Neuronal stem cell (in vitro differentiated cells): ENCODE measurements at regions not wholly inside any gene's neighbourhood (a gene's known extent, or its start where the extent isn't known, plus 50 kb on each side); places are given as distances from the start of the nearest gene placed in this dataset.

Experiments used
- DNase-seq: peaks from one replicate; pipeline ENCODE4 v3.0.0-alpha.2; 2013; ENCODE audit warnings: low spot score
- H2AFZ ChIP-seq: one replicate; pipeline ENCODE4 v1.6.1; 2013; ENCODE audit warnings: mild to moderate bottlenecking, low read length, inconsistent platforms
- H2AK5ac ChIP-seq: 2 replicates; pipeline ENCODE4 v1.6.1; 2013; ENCODE audit warnings: low read depth, mild to moderate bottlenecking, inconsistent platforms, low read length, moderate library complexity, mixed read lengths
- H2BK120ac ChIP-seq: 2 replicates; pipeline ENCODE4 v1.6.1; 2013; ENCODE audit warnings: low read depth, mild to moderate bottlenecking, inconsistent platforms, low read length, moderate library complexity, mixed read lengths
- H2BK12ac ChIP-seq: one replicate; pipeline ENCODE4 v1.6.1; 2013; ENCODE audit warnings: low read length, inconsistent platforms
- H2BK15ac ChIP-seq: 2 replicates; pipeline ENCODE4 v1.6.1; 2013; ENCODE audit warnings: mild to moderate bottlenecking, low read length, inconsistent platforms, mixed read lengths
- H2BK5ac ChIP-seq: one replicate; pipeline ENCODE4 v1.6.1; 2013; ENCODE audit warnings: inconsistent platforms, mild to moderate bottlenecking, low read length, moderate library complexity
- H3K14ac ChIP-seq: one replicate; pipeline ENCODE4 v1.6.1; 2013; ENCODE audit warnings: low read length, inconsistent platforms
- H3K18ac ChIP-seq: 2 replicates; pipeline ENCODE4 v1.6.1; 2013; ENCODE audit warnings: low read length, inconsistent platforms
- H3K23ac ChIP-seq: 2 replicates; pipeline ENCODE4 v1.6.1; 2013; ENCODE audit warnings: low read depth, mild to moderate bottlenecking, mixed read lengths, low read length, inconsistent platforms; ENCODE audit not compliant: poor library complexity
- H3K27ac ChIP-seq: replicated peaks from 3 replicates; pipeline ENCODE4 v1.5.1; 2013; ENCODE audit warnings: low read length, inconsistent platforms
- H3K27me3 ChIP-seq, 3 experiments: 2 replicates each; pipeline ENCODE4 v1.6.1; 2013; ENCODE audit warnings: low read length in 3 of 3, mild to moderate bottlenecking in 2 of 3, inconsistent platforms in 1 of 3, low read depth in 1 of 3, mixed read lengths in 1 of 3, moderate library complexity in 1 of 3; ENCODE audit not compliant: control insufficient read depth in 3 of 3, insufficient read depth in 3 of 3
- H3K36me3 ChIP-seq, 2 donors: replicated peaks in 1 of 2; 2 replicates each; pipeline ENCODE4 v1.6.1; 2013; ENCODE audit warnings: low read length in 2 of 2; ENCODE audit not compliant: control insufficient read depth in 2 of 2, insufficient read depth in 2 of 2
- H3K4ac ChIP-seq: 2 replicates; pipeline ENCODE4 v1.6.1; 2013; ENCODE audit warnings: inconsistent platforms, mild to moderate bottlenecking, low read length, moderate library complexity
- H3K4me1 ChIP-seq, 2 donors: 1 replicate in 1 of 2; 2 replicates in 1 of 2; pipeline ENCODE4 v1.6.1; 2013; ENCODE audit warnings: low read length in 2 of 2, low read depth in 1 of 2; ENCODE audit not compliant: control insufficient read depth in 2 of 2, insufficient read depth in 1 of 2
- H3K4me2 ChIP-seq: one replicate; pipeline ENCODE4 v1.6.1; 2013; ENCODE audit warnings: mild to moderate bottlenecking, low read length, inconsistent platforms; ENCODE audit not compliant: insufficient read depth, poor library complexity, severe bottlenecking
- H3K4me3 ChIP-seq, 2 donors: 2 replicates each; pipeline ENCODE4 v1.5.1; 2013; ENCODE audit warnings: low read length in 2 of 2, mild to moderate bottlenecking in 2 of 2, inconsistent platforms in 1 of 2, moderate library complexity in 1 of 2
- H3K79me1 ChIP-seq: one replicate; pipeline ENCODE4 v1.6.1; 2013; ENCODE audit warnings: low read depth, mild to moderate bottlenecking, inconsistent platforms, low read length, moderate library complexity
- H3K9ac ChIP-seq: one replicate; pipeline ENCODE4 v1.6.1; 2013; ENCODE audit warnings: mild to moderate bottlenecking, low read depth, low read length, inconsistent platforms; ENCODE audit not compliant: poor library complexity
- H3K9me3 ChIP-seq, 2 donors: replicated peaks in 1 of 2; 2 replicates each; pipeline versions ENCODE3 to v1.6.1; 2013; ENCODE audit warnings: low read length in 2 of 2, mild to moderate bottlenecking in 2 of 2, inconsistent platforms in 1 of 2, low read depth in 1 of 2, mixed read lengths in 1 of 2, moderate library complexity in 1 of 2; ENCODE audit not compliant: control insufficient read depth in 2 of 2, insufficient read depth in 1 of 2
- H4K8ac ChIP-seq: one replicate; pipeline ENCODE4 v1.6.1; 2013; ENCODE audit warnings: low read depth, mild to moderate bottlenecking, inconsistent platforms, low read length, moderate library complexity
- H4K91ac ChIP-seq: one replicate; pipeline ENCODE4 v1.6.1; 2013; ENCODE audit warnings: low read length, low read depth, mild to moderate bottlenecking, inconsistent platforms; ENCODE audit not compliant: poor library complexity
- WGBS, 2 donors: extraction: QIAGEN DNeasy Blood & Tissue Kit; methylation state at CpG; one replicate each; pipeline ENCODE4 v1.1.7; 2013; ENCODE audit warnings: missing lambda C conversion rate in 2 of 2, mixed read lengths in 1 of 2; ENCODE audit not compliant: insufficient read length in 2 of 2, insufficient replicate concordance in 1 of 2; ENCODE audit errors: extremely low coverage in 2 of 2; 5-methylcytosine and 5-hydroxymethylcytosine counted together

- Histone ChIP-seq H2AFZ (no peak overlapping the region), H3K14ac (no peak overlapping the region), H4K8ac (no peak overlapping the region), H2BK12ac (no peak overlapping the region), H3K23ac (no peak overlapping the region), H2BK120ac (no peak overlapping the region), H4K91ac (no peak overlapping the region), H3K4ac (no peak overlapping the region), H3K18ac (no peak overlapping the region), H3K36me3 (no peaks in the 10 kb centered on the region), H2BK15ac (no peak overlapping the region), H3K4me2 (no peak overlapping the region), H3K79me1 (no peaks in the 10 kb centered on the region), H2BK5ac (no peak overlapping the region), H3K4me1 (no peaks in the 10 kb centered on the region), H3K27me3 (no peaks in the 10 kb centered on the region), H3K9ac (no peak overlapping the region), H2AK5ac (no peak overlapping the region), H3K27ac (no peak overlapping the region), H3K4me3 (no peak overlapping the region), H3K9me3 (no peaks in the 10 kb centered on the region)
- no peak for DNase-seq
- no CpG with 5 or more reads among the region's 1 CpG for WGBS, 2 donors
These were observed 545.2 kb downstream of the MRPL39 start for GRCh38 chr21:25062061-25062460.

- Histone ChIP-seq H3K36me3 (no peaks in the 10 kb centered on the region), H3K4me2 (no peak overlapping the region), H3K23ac (no peak overlapping the region), H3K4ac (no peak overlapping the region), H4K91ac (no peak overlapping the region), H2BK12ac (no peak overlapping the region), H3K14ac (no peak overlapping the region), H3K4me3 (no peak overlapping the region), H2AFZ (no peak overlapping the region), H2BK5ac (no peak overlapping the region), H3K27me3 (no peaks in the 10 kb centered on the region), H3K79me1 (no peaks in the 10 kb centered on the region), H2AK5ac (no peak overlapping the region), H3K9ac (no peak overlapping the region), H2BK120ac (no peak overlapping the region), H2BK15ac (no peak overlapping the region), H3K9me3 (no peaks in the 10 kb centered on the region), H3K27ac (no peak overlapping the region), H3K4me1 (no peaks in the 10 kb centered on the region), H4K8ac (no peak overlapping the region), H3K18ac (no peak overlapping the region)
- no CpG with 5 or more reads among the region's 2 CpGs for WGBS, 2 donors
- DNase-seq, result no peak
These were observed 552.6 kb downstream of the MRPL39 start for GRCh38 chr21:25054689-25055088.

GRCh38 chr21:25039461-25040380 is 567.6 kb downstream of the MRPL39 start:
- H3K9ac ChIP-seq, result no peak overlapping the region
- no peak overlapping the region for H3K4ac ChIP-seq
- no peak overlapping the region for H2BK15ac ChIP-seq
- no peak overlapping the region for H2BK5ac ChIP-seq
- no peaks in the 10 kb centered on the region for H3K9me3 ChIP-seq
- WGBS, 2 donors, result no CpG with 5 or more reads among the region's 5 CpGs
- H2AK5ac ChIP-seq, result no peak overlapping the region
- H3K79me1 ChIP-seq, result no peaks in the 10 kb centered on the region
- no peak overlapping the region for H3K18ac ChIP-seq
- no peak overlapping the region for H3K23ac ChIP-seq
- no peak overlapping the region for H4K8ac ChIP-seq
- H2BK12ac ChIP-seq, result no peak overlapping the region
- no peaks in the 10 kb centered on the region for H3K4me1 ChIP-seq
- no peak overlapping the region for H3K4me3 ChIP-seq
- H3K27ac ChIP-seq, result no peak overlapping the region
- no peak overlapping the region for H3K4me2 ChIP-seq
- no peaks in the 10 kb centered on the region for H3K36me3 ChIP-seq
- no peak overlapping the region for H3K14ac ChIP-seq
- peak overlapping the region; percentile 60 for H2AFZ ChIP-seq
- no peak overlapping the region for H2BK120ac ChIP-seq
- no peaks in the 10 kb centered on the region for H3K27me3 ChIP-seq
- H4K91ac ChIP-seq, result no peak overlapping the region
- peak; percentile 41 for DNase-seq

- Histone ChIP-seq H4K8ac (no peak overlapping the region), H3K27ac (no peak overlapping the region), H3K18ac (no peak overlapping the region), H3K27me3 (no peaks in the 10 kb centered on the region), H3K79me1 (no peaks in the 10 kb centered on the region), H4K91ac (no peak overlapping the region), H2BK15ac (no peak overlapping the region), H2BK12ac (no peak overlapping the region), H3K4ac (no peak overlapping the region), H2BK120ac (no peak overlapping the region), H3K23ac (no peak overlapping the region), H3K4me3 (no peak overlapping the region), H3K4me1 (no peaks in the 10 kb centered on the region), H2BK5ac (no peak overlapping the region), H3K4me2 (no peak overlapping the region), H3K9ac (no peak overlapping the region), H3K14ac (no peak overlapping the region), H2AFZ (no peak overlapping the region), H3K36me3 (no peaks in the 10 kb centered on the region), H2AK5ac (no peak overlapping the region), H3K9me3 (no peaks in the 10 kb centered on the region)
- DNase-seq, result no peak
- no CpG with 5 or more reads among the region's 1 CpG for WGBS, 2 donors
These were observed 570.5 kb downstream of the MRPL39 start for GRCh38 chr21:25036775-25037174.
